HEK293T (cell line): ENCODE measurements at regions not wholly inside any gene's neighbourhood (a gene's known extent, or its start where the extent isn't known, plus 50 kb on each side); places are given as distances from the start of the nearest gene placed in this dataset.

Source experiments
- CTCF ChIA-PET: fragments of 350-600 bp; formaldehyde crosslinking; extraction: SDS; loops from one replicate; lab custom pipeline; 2021; ENCODE audit warnings: antibody characterized with exemption, inconsistent platforms; lab: Yijun Ruan, JAX
- POLR2A ChIA-PET: fragments of 350-600 bp; formaldehyde crosslinking; extraction: SDS; loops from one replicate; lab custom pipeline; 2020; ENCODE audit warnings: antibody characterized with exemption, inconsistent platforms; lab: Yijun Ruan, JAX
- DNase-seq: peaks from one replicate; pipeline ENCODE4 v3.0.0; 2012; ENCODE audit warnings: mixed read lengths; ENCODE audit errors: extremely low spot score
- ARNT ChIP-seq: fragments of 450-650 bp; IDR thresholded peaks from 2 replicates; pipeline ENCODE4 v1.6.1; 2017; ENCODE audit warnings: mild to moderate bottlenecking
- BHLHE40 ChIP-seq: fragments of 450-650 bp; IDR thresholded peaks from 2 replicates; pipeline ENCODE4 v1.6.1; 2016; ENCODE audit warnings: mild to moderate bottlenecking, moderate library complexity, borderline replicate concordance
- CTBP1 ChIP-seq: fragments of 450-650 bp; IDR thresholded peaks from 2 replicates; pipeline ENCODE4 v1.6.1; 2016; ENCODE audit warnings: borderline replicate concordance
- ELF4 ChIP-seq: fragments of 450-650 bp; IDR thresholded peaks from 2 replicates; pipeline ENCODE4 v1.6.1; 2017; ENCODE audit warnings: antibody characterized with exemption
- FOXA1 ChIP-seq: fragments of 450-650 bp; IDR thresholded peaks from 2 replicates; pipeline ENCODE4 v1.6.1; 2016; ENCODE audit warnings: mild to moderate bottlenecking
- FOXK2 ChIP-seq: fragments of 450-650 bp; IDR thresholded peaks from 2 replicates; pipeline ENCODE4 v1.6.1; 2016; ENCODE audit warnings: mild to moderate bottlenecking
- FOXM1 ChIP-seq: fragments of 450-650 bp; IDR thresholded peaks from 2 replicates; pipeline ENCODE4 v1.6.1; 2017; ENCODE audit warnings: mild to moderate bottlenecking, borderline replicate concordance
- HDGF ChIP-seq: fragments of 450-650 bp; IDR thresholded peaks from 2 replicates; pipeline ENCODE4 v1.6.1; 2017; ENCODE audit warnings: antibody characterized with exemption, borderline replicate concordance
- L3MBTL2 ChIP-seq: fragments of 450-650 bp; conservative IDR thresholded peaks from 2 replicates; pipeline ENCODE4 v1.6.1; 2016; ENCODE audit warnings: mild to moderate bottlenecking
- LEF1 ChIP-seq: fragments of 450-650 bp; IDR thresholded peaks from 2 replicates; pipeline ENCODE4 v1.6.1; 2017; ENCODE audit warnings: mild to moderate bottlenecking, borderline replicate concordance
- NFRKB ChIP-seq: fragments of 450-650 bp; IDR thresholded peaks from 2 replicates; pipeline ENCODE4 v1.6.1; 2016; ENCODE audit warnings: mild to moderate bottlenecking, moderate library complexity
- PKNOX1 ChIP-seq: fragments of 450-650 bp; IDR thresholded peaks from 2 replicates; pipeline ENCODE4 v1.6.1; 2016
- SP1 ChIP-seq: fragments of 450-650 bp; IDR thresholded peaks from 2 replicates; pipeline ENCODE4 v1.6.1; 2017
- SUZ12 ChIP-seq: fragments of 450-650 bp; IDR thresholded peaks from 2 replicates; pipeline ENCODE4 v1.6.1; 2016; ENCODE audit warnings: mild to moderate bottlenecking
- TARDBP ChIP-seq: fragments of 450-650 bp; IDR thresholded peaks from 2 replicates; pipeline ENCODE4 v1.6.1; 2016
- ZNF384 ChIP-seq: fragments of 450-650 bp; IDR thresholded peaks from 2 replicates; pipeline ENCODE4 v1.6.1; 2016

GRCh38 chr3:68328049-68328448 lies 604.3 kb downstream of the TAFA4 start:
- CTCF ChIA-PET, result no interaction called here
- POLR2A ChIA-PET, result no interaction called here
- no peak for DNase-seq
- TF ChIP-seq SUZ12, result no peak
- no peak for TF ChIP-seq PKNOX1
- no peak for TF ChIP-seq FOXA1
- TF ChIP-seq LEF1, result no peak

- POLR2A ChIA-PET, result no interaction called here
- TF ChIP-seq PKNOX1, result no peak
- TF ChIP-seq ELF4, result no peak
- no peak for TF ChIP-seq BHLHE40
- TF ChIP-seq TARDBP, result no peak
- TF ChIP-seq L3MBTL2, result no peak
- no peak for TF ChIP-seq FOXM1
- no peak for TF ChIP-seq CTBP1
- no peak for TF ChIP-seq ZNF384
- TF ChIP-seq LEF1, result no peak
- TF ChIP-seq ARNT, result no peak
- no peak for TF ChIP-seq FOXA1
- no peak for TF ChIP-seq HDGF
- no peak for TF ChIP-seq SP1
- no peak for TF ChIP-seq NFRKB
- TF ChIP-seq FOXK2, result no peak
- DNase-seq, result no peak
- CTCF ChIA-PET, result no interaction called here
These were observed 616.4 kb downstream of the TAFA4 start for GRCh38 chr3:68315964-68316363.

GRCh38 chr3:68315546-68315945 lies 616.8 kb downstream of the TAFA4 start:
- no peak for DNase-seq
- ChIA-PET CTCF (no interaction called here), POLR2A (no interaction called here)
- TF ChIP-seq L3MBTL2 (no peak), CTBP1 (no peak), FOXK2 (no peak), FOXA1 (no peak), ARNT (no peak), TARDBP (no peak), FOXM1 (no peak), ELF4 (no peak), ZNF384 (no peak), PKNOX1 (no peak), SP1 (no peak), SUZ12 (no peak), BHLHE40 (no peak)

- DNase-seq, result peak; percentile 22
- ChIA-PET CTCF (no interaction called here), POLR2A (no interaction called here)
- TF ChIP-seq FOXK2 (no peak), CTBP1 (no peak), BHLHE40 (no peak), SUZ12 (no peak), ELF4 (no peak)
These were observed 625.8 kb downstream of the TAFA4 start for GRCh38 chr3:68306571-68306970.

GRCh38 chr3:68295457-68295856 lies 636.9 kb downstream of the TAFA4 start:
- TF ChIP-seq NFRKB (no peak), ELF4 (no peak), SP1 (no peak), CTBP1 (no peak), FOXK2 (no peak), TARDBP (no peak), LEF1 (no peak), BHLHE40 (no peak), PKNOX1 (no peak), ZNF384 (no peak), FOXA1 (no peak), L3MBTL2 (no peak), ARNT (no peak), SUZ12 (no peak), HDGF (no peak), FOXM1 (no peak)
- CTCF ChIA-PET, result no interaction called here
- POLR2A ChIA-PET, result no interaction called here
- DNase-seq, result no peak

- no peak for DNase-seq
- no peak for TF ChIP-seq TARDBP
- TF ChIP-seq L3MBTL2, result no peak
- TF ChIP-seq SP1, result no peak
- TF ChIP-seq PKNOX1, result no peak
- TF ChIP-seq FOXK2, result no peak
- TF ChIP-seq BHLHE40, result no peak
- no peak for TF ChIP-seq NFRKB
- TF ChIP-seq FOXA1, result no peak
- POLR2A ChIA-PET, result no interaction called here
- CTCF ChIA-PET, result no interaction called here
These were observed 635.9 kb upstream of the SUCLG2 start for GRCh38 chr3:68290333-68290732.
